ENCODE measurements at regions not wholly inside any gene's neighbourhood (a gene's known extent, or its start where the extent isn't known, plus 50 kb on each side); places are given as distances from the start of the nearest gene placed in this dataset.

GRCh38 chr6:164871783-164872182 is 437.6 kb downstream of the C6orf118 start:
- TF ChIP-seq, protein P1, sequence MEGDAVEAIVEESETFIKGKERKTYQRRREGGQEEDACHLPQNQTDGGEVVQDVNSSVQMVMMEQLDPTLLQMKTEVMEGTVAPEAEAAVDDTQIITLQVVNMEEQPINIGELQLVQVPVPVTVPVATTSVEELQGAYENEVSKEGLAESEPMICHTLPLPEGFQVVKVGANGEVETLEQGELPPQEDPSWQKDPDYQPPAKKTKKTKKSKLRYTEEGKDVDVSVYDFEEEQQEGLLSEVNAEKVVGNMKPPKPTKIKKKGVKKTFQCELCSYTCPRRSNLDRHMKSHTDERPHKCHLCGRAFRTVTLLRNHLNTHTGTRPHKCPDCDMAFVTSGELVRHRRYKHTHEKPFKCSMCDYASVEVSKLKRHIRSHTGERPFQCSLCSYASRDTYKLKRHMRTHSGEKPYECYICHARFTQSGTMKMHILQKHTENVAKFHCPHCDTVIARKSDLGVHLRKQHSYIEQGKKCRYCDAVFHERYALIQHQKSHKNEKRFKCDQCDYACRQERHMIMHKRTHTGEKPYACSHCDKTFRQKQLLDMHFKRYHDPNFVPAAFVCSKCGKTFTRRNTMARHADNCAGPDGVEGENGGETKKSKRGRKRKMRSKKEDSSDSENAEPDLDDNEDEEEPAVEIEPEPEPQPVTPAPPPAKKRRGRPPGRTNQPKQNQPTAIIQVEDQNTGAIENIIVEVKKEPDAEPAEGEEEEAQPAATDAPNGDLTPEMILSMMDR (IDR thresholded peaks at IDR 0.05; ENCODE audit: insufficient read depth, low read length, poor library complexity, severe bottlenecking), result no peak
- no peak for DNase-seq (ENCODE audit: low read depth)
- Histone ChIP-seq H3K27me3 (ENCODE audit: control insufficient read depth, insufficient read depth, low read length) (no peaks in the 10 kb centered on the region), H3K4me3 (ENCODE audit: low read depth, low read length) (no peak overlapping the region), H3K36me3 (ENCODE audit: control insufficient read depth, insufficient read depth, low read length) (no peaks in the 10 kb centered on the region)

- Histone ChIP-seq H3K4me3 (ENCODE audit: low read depth, low read length) (no peak overlapping the region), H3K27me3 (ENCODE audit: control insufficient read depth, insufficient read depth, low read length) (no peaks in the 10 kb centered on the region), H3K36me3 (ENCODE audit: control insufficient read depth, insufficient read depth, low read length) (no peaks in the 10 kb centered on the region)
- TF ChIP-seq, protein P1 (IDR thresholded peaks at IDR 0.05; ENCODE audit: insufficient read depth, low read length, poor library complexity, severe bottlenecking), result no peak
- no peak for DNase-seq (ENCODE audit: low read depth)
These were observed 439.2 kb downstream of the C6orf118 start for GRCh38 chr6:164870164-164870563.

- H3K36me3 ChIP-seq (ENCODE audit: control insufficient read depth, insufficient read depth, low read length), result no peaks in the 10 kb centered on the region
- no peaks in the 10 kb centered on the region for H3K27me3 ChIP-seq (ENCODE audit: control insufficient read depth, insufficient read depth, low read length)
- TF ChIP-seq, protein P1 (IDR thresholded peaks at IDR 0.05; ENCODE audit: insufficient read depth, low read length, poor library complexity, severe bottlenecking), result no peak
- DNase-seq (ENCODE audit: low read depth), result no peak
- no peak overlapping the region for H3K4me3 ChIP-seq (ENCODE audit: low read depth, low read length)
These were observed 447.4 kb downstream of the C6orf118 start for GRCh38 chr6:164861967-164862366.

DNA sequence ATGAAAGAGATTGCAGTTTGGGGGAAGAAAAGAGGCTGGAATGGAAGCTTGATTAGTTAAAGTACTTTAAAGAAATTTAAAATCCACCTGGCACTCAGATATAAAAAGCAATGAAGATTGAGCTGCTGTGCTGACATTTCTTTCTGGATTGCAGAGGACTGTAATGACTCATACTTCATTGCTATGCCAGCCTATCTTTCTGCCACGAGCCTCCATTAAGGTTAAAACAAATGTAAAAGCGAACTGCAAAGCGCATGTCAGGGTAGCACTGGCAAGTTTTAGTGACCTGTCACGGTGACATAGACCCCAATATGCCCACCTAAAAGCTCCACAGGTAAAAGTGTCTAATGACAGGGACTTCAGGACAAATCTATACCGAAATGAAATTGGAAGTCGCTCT is 449.6 kb downstream of the C6orf118 start:
- TF ChIP-seq, protein P1 (IDR thresholded peaks at IDR 0.05; ENCODE audit: insufficient read depth, low read length, poor library complexity, severe bottlenecking), result no peak
- no peak for DNase-seq (ENCODE audit: low read depth)
- Histone ChIP-seq H3K27me3 (ENCODE audit: control insufficient read depth, insufficient read depth, low read length) (no peaks in the 10 kb centered on the region), H3K4me3 (ENCODE audit: low read depth, low read length) (no peak overlapping the region), H3K36me3 (ENCODE audit: control insufficient read depth, insufficient read depth, low read length) (no peaks in the 10 kb centered on the region)

GRCh38 chr6:164856138-164856537 is 453.3 kb downstream of the C6orf118 start:
- no peaks in the 10 kb centered on the region for H3K36me3 ChIP-seq (ENCODE audit: control insufficient read depth, insufficient read depth, low read length)
- TF ChIP-seq, protein P1 (IDR thresholded peaks at IDR 0.05; ENCODE audit: insufficient read depth, low read length, poor library complexity, severe bottlenecking), result no peak
- H3K27me3 ChIP-seq (ENCODE audit: control insufficient read depth, insufficient read depth, low read length), result no peaks in the 10 kb centered on the region
- H3K4me3 ChIP-seq (ENCODE audit: low read depth, low read length), result no peak overlapping the region
- no peak for DNase-seq (ENCODE audit: low read depth)

GRCh38 chr6:164855281-164855680 is 454.1 kb downstream of the C6orf118 start:
- TF ChIP-seq, protein P1 (IDR thresholded peaks at IDR 0.05; ENCODE audit: insufficient read depth, low read length, poor library complexity, severe bottlenecking), result no peak
- DNase-seq (ENCODE audit: low read depth), result no peak
- Histone ChIP-seq H3K4me3 (ENCODE audit: low read depth, low read length) (no peak overlapping the region), H3K36me3 (ENCODE audit: control insufficient read depth, insufficient read depth, low read length) (no peaks in the 10 kb centered on the region), H3K27me3 (ENCODE audit: control insufficient read depth, insufficient read depth, low read length) (no peaks in the 10 kb centered on the region)
